ENCODE measurements at regions not wholly inside any gene's neighbourhood (a gene's known extent, or its start where the extent isn't known, plus 50 kb on each side); places are given as distances from the start of the nearest gene placed in this dataset.
A peak's percentile ranks its signal among the peaks of the same experiment; 100 is the strongest.

DNA sequence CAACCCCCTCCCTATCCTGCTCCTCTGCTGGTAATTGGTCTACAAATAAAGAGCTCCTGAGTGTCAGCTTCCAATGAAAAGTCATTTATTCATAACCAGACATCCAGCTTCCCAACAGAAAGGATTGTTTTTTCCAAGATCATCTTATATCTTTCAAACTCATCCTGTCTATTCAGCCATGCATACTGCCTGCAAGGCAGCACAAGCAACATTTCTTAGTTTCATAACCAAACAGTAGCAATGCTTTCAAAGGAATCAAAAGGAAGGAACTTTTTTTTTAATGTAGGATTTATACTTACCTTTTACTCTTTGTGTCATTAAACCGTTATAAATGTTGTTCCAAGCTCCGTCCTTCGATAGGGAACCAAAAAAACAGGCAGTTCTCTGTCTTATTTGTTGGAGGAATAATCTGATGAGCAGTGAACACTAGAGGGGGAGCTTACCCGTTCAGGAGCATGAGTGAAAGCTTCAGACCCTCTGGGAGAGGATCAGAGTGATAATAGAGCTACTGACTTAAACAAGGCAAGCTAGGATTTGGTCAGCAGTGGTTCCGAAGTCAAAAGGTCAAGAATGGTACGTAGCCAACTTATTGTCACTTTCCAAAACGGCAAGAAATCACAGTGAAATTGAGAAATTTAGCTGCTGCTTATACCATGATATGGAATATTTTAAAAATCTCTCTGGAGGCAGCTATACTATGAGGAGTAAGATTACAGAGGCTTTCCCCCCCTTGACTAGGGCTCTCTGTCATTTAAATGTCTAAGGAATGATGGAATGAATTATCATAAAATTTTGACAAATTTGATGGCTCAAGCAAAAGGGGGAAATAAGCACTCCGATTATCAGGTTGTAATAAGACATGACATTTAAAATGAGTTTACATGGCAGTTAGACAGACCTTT lies 892.9 kb downstream of the NR2F1-AS1 start:
- no peaks in the 10 kb centered on the region for H3K27me3 ChIP-seq
- TF ChIP-seq, protein P1, sequence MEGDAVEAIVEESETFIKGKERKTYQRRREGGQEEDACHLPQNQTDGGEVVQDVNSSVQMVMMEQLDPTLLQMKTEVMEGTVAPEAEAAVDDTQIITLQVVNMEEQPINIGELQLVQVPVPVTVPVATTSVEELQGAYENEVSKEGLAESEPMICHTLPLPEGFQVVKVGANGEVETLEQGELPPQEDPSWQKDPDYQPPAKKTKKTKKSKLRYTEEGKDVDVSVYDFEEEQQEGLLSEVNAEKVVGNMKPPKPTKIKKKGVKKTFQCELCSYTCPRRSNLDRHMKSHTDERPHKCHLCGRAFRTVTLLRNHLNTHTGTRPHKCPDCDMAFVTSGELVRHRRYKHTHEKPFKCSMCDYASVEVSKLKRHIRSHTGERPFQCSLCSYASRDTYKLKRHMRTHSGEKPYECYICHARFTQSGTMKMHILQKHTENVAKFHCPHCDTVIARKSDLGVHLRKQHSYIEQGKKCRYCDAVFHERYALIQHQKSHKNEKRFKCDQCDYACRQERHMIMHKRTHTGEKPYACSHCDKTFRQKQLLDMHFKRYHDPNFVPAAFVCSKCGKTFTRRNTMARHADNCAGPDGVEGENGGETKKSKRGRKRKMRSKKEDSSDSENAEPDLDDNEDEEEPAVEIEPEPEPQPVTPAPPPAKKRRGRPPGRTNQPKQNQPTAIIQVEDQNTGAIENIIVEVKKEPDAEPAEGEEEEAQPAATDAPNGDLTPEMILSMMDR (IDR thresholded peaks at IDR 0.05) = peak in 1 of 4 experiments; percentile 48
- no peak for TF ChIP-seq POLR2AphosphoS5 (IDR thresholded peaks at IDR 0.05)
- no peak for TF ChIP-seq POLR2A (IDR thresholded peaks at IDR 0.05)
- TF ChIP-seq EP300 (IDR thresholded peaks at IDR 0.05) = no peak
- H3K4me3 ChIP-seq = no peak overlapping the region
- H3K9me3 ChIP-seq = no peaks in the 10 kb centered on the region
- H3K27ac ChIP-seq = no peak overlapping the region
- no peaks in the 10 kb centered on the region for H3K4me1 ChIP-seq
- 20 to 29% methylated on average over 8 of the region's 8 CpGs for WGBS, 2 donors (ENCODE audit: low coverage in 1 of 2)
- H3K36me3 ChIP-seq = no peaks in the 10 kb centered on the region
- ATAC-seq = no peak

- no peaks in the 10 kb centered on the region for H3K27me3 ChIP-seq
- TF ChIP-seq EP300 (IDR thresholded peaks at IDR 0.05) (no peak), POLR2A (IDR thresholded peaks at IDR 0.05) (no peak), POLR2AphosphoS5 (IDR thresholded peaks at IDR 0.05) (no peak)
- TF ChIP-seq, protein P1 (IDR thresholded peaks at IDR 0.05) = no peak
- H3K27ac ChIP-seq = no peak overlapping the region
- H3K4me1 ChIP-seq = no peaks in the 10 kb centered on the region
- ATAC-seq = no peak
- no peaks in the 10 kb centered on the region for H3K9me3 ChIP-seq
- H3K4me3 ChIP-seq = no peak overlapping the region
- no peaks in the 10 kb centered on the region for H3K36me3 ChIP-seq
- 68 to 85% methylated on average over 2 of the region's 2 CpGs for WGBS, 2 donors (ENCODE audit: low coverage in 1 of 2)
These were observed 902.4 kb downstream of the NR2F1-AS1 start for GRCh38 chr5:92678640-92679039.

- WGBS, 2 donors (ENCODE audit: low coverage in 1 of 2) = 85 to 92% methylated on average over 6 to 8 of the region's 8 CpGs
- TF ChIP-seq, protein P1 (IDR thresholded peaks at IDR 0.05) = no peak
- TF ChIP-seq POLR2AphosphoS5 (IDR thresholded peaks at IDR 0.05) = no peak
- no peak for TF ChIP-seq POLR2A (IDR thresholded peaks at IDR 0.05)
- TF ChIP-seq EP300 (IDR thresholded peaks at IDR 0.05) = no peak
- no peaks in the 10 kb centered on the region for H3K36me3 ChIP-seq
- ATAC-seq = no peak
- H3K9me3 ChIP-seq = no peaks in the 10 kb centered on the region
- H3K27ac ChIP-seq = no peak overlapping the region
- H3K27me3 ChIP-seq = no peaks in the 10 kb centered on the region
- H3K4me3 ChIP-seq = no peak overlapping the region
- no peaks in the 10 kb centered on the region for H3K4me1 ChIP-seq
These were observed 904.5 kb downstream of the NR2F1-AS1 start for GRCh38 chr5:92676215-92677165.

- ATAC-seq = no peak
- WGBS, 2 donors (ENCODE audit: low coverage in 1 of 2) = 86 to 93% methylated on average over 2 of the region's 2 CpGs
- Histone ChIP-seq H3K4me1 (no peaks in the 10 kb centered on the region), H3K27me3 (no peaks in the 10 kb centered on the region), H3K4me3 (no peak overlapping the region), H3K36me3 (no peaks in the 10 kb centered on the region), H3K9me3 (no peaks in the 10 kb centered on the region), H3K27ac (no peak overlapping the region)
- TF ChIP-seq EP300 (IDR thresholded peaks at IDR 0.05) (no peak), POLR2AphosphoS5 (IDR thresholded peaks at IDR 0.05) (no peak)
- TF ChIP-seq, protein P1 (IDR thresholded peaks at IDR 0.05) = no peak
These were observed 906.7 kb downstream of the NR2F1-AS1 start for GRCh38 chr5:92674321-92674720.
